ENCODE measurements at regions not wholly inside any gene's neighbourhood (a gene's known extent, or its start where the extent isn't known, plus 50 kb on each side); places are given as distances from the start of the nearest gene placed in this dataset.
"Not testable (repeated sequence)": the region's sequence is repeated elsewhere in the genome, so short reads cannot be mapped to it uniquely, and the experiment has no call there.

DNA sequence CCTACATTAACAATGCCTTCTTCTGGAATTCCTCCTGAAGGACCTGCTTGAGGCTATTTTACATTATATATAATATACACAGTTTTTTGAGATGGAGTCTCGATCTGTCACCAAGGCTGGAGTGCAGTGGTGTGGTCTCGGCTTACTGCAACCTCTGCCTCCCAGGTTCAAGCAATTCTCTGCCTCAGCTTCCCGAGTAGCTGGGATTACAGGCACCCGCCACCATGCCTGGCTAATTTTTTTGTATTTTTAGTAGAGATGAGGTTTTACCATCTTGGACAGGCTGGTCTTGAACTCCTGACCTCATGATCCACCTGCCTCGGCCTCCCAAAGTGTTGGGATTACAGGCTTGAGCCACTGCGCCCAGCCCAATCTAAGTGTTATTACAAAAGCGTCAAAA, 71.9 kb upstream of the PRR23C start:
- TF ChIP-seq, protein P1, sequence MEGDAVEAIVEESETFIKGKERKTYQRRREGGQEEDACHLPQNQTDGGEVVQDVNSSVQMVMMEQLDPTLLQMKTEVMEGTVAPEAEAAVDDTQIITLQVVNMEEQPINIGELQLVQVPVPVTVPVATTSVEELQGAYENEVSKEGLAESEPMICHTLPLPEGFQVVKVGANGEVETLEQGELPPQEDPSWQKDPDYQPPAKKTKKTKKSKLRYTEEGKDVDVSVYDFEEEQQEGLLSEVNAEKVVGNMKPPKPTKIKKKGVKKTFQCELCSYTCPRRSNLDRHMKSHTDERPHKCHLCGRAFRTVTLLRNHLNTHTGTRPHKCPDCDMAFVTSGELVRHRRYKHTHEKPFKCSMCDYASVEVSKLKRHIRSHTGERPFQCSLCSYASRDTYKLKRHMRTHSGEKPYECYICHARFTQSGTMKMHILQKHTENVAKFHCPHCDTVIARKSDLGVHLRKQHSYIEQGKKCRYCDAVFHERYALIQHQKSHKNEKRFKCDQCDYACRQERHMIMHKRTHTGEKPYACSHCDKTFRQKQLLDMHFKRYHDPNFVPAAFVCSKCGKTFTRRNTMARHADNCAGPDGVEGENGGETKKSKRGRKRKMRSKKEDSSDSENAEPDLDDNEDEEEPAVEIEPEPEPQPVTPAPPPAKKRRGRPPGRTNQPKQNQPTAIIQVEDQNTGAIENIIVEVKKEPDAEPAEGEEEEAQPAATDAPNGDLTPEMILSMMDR (conservative IDR thresholded peaks at IDR 0.05; ENCODE audit: low read length): not testable (repeated sequence)
- TF ChIP-seq EZH2phosphoT487 (IDR thresholded peaks at IDR 0.05; ENCODE audit: borderline replicate concordance, low read depth, low read length): not testable (repeated sequence)
